ENCODE measurements at regions not wholly inside any gene's neighbourhood (a gene's known extent, or its start where the extent isn't known, plus 50 kb on each side); places are given as distances from the start of the nearest gene placed in this dataset.
"Not testable (repeated sequence)": the region's sequence is repeated elsewhere in the genome, so short reads cannot be mapped to it uniquely, and the experiment has no call there.

DNA sequence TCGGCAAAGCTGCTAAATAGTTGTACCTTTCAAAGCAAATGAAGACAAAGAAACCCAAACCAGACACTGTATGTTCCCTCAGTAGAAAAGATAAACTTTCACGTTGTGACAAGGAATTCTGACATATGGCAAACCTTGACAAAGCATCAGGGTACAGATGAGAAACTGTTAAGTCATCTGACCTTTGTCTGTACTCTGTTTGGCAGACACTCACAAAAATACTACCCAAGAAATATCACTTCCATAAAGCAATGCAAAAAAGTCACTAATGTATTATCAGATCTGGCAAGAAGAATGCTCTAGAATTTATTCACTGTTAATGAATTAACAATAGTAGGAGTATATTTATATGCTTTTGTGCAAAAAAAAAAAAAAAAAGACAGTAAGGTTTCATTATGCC, 843.7 kb downstream of the DIAPH3 start (continued):
- TF ChIP-seq NBN (IDR thresholded peaks at IDR 0.05) (no peak), NR2C1 (IDR thresholded peaks at IDR 0.05) (no peak), ESRRA (IDR thresholded peaks at IDR 0.05; ENCODE audit: low read length) (no peak)
- TF ChIP-seq, protein P1, sequence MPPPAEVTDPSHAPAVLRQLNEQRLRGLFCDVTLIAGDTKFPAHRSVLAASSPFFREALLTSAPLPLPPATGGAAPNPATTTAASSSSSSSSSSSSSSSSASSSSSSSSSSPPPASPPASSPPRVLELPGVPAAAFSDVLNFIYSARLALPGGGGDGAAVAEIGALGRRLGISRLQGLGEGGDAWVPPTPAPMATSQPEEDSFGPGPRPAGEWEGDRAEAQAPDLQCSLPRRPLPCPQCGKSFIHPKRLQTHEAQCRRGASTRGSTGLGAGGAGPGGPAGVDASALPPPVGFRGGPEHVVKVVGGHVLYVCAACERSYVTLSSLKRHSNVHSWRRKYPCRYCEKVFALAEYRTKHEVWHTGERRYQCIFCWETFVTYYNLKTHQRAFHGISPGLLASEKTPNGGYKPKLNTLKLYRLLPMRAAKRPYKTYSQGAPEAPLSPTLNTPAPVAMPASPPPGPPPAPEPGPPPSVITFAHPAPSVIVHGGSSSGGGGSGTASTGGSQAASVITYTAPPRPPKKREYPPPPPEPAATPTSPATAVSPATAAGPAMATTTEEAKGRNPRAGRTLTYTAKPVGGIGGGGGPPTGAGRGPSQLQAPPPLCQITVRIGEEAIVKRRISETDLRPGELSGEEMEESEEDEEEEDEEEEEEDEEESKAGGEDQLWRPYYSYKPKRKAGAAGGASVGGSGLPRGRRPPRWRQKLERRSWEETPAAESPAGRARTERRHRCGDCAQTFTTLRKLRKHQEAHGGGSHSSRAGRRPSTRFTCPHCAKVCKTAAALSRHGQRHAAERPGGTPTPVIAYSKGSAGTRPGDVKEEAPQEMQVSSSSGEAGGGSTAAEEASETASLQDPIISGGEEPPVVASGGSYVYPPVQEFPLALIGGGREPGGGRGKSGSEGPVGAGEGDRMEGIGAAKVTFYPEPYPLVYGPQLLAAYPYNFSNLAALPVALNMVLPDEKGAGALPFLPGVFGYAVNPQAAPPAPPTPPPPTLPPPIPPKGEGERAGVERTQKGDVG (CRISPR knock-in tag; IDR thresholded peaks at IDR 0.05), result no peak

DNA sequence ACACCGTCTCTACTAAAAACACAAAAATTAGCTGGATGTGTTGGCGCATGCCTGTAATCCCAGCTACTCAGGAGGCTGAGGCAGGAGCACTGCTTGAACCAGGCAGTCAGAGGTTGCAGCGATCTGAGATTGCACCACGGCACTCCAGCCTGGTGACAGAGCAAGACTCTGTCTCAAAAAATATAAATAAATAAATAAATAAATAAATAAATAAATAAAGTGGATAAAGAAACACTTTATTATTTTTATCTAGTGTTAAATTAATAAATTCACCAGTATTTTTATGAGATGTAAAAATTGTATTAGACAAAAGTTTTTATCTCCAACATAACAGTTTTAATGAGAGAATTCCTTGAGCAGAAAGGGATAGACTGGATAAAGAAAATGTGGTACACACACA, 839.3 kb downstream of the DIAPH3 start:
- H3K36me3 ChIP-seq (ENCODE audit: control insufficient read depth in 2 of 2, insufficient read depth in 2 of 2, low read length in 1 of 2); H3K9ac ChIP-seq (ENCODE audit: control insufficient read depth, insufficient read depth, low read length); H3K4me1 ChIP-seq (ENCODE audit: control insufficient read depth, insufficient read depth, low read length); POLR2A ChIA-PET; H2AFZ ChIP-seq (ENCODE audit: control insufficient read depth, low read depth, low read length); RAD21 ChIA-PET (ENCODE audit: unreplicated experiment); H3K27me3 ChIP-seq (replicated peaks in 1 of 2; ENCODE audit: control insufficient read depth in 2 of 2, insufficient read depth in 2 of 2, low read length in 1 of 2); H3K79me2 ChIP-seq (ENCODE audit: control insufficient read depth, insufficient read depth, low read length); intact Hi-C loops (cut with micrococcal nuclease; ENCODE audit: unreplicated experiment); CTCF ChIA-PET; H3K4me2 ChIP-seq (ENCODE audit: control insufficient read depth, insufficient read depth); in situ Hi-C loops (cut with MboI); BruUV-seq (replicated peaks); H3K27ac ChIP-seq (ENCODE audit: control insufficient read depth, insufficient read depth); SMC1A ChIA-PET (ENCODE audit: uncharacterized antibody, unreplicated experiment); H4K20me1 ChIP-seq (ENCODE audit: control insufficient read depth, insufficient read depth); ATAC-seq; H3K9me3 ChIP-seq (replicated peaks; ENCODE audit: control insufficient read depth, insufficient read depth, low read length); FAIRE-seq; H3K4me3 ChIP-seq; DNase-seq (ENCODE audit: low read depth, low spot score): not testable (repeated sequence)
- 62% methylated on average over 4 of the region's 4 CpGs for WGBS (ENCODE audit: insufficient coverage, insufficient replicate concordance, low lambda C conversion rate, missing lambda C conversion rate)
